ENCODE measurements at regions not wholly inside any gene's neighbourhood (a gene's known extent, or its start where the extent isn't known, plus 50 kb on each side); places are given as distances from the start of the nearest gene placed in this dataset.
A peak's percentile ranks its signal among the peaks of the same experiment; 100 is the strongest.

DNA sequence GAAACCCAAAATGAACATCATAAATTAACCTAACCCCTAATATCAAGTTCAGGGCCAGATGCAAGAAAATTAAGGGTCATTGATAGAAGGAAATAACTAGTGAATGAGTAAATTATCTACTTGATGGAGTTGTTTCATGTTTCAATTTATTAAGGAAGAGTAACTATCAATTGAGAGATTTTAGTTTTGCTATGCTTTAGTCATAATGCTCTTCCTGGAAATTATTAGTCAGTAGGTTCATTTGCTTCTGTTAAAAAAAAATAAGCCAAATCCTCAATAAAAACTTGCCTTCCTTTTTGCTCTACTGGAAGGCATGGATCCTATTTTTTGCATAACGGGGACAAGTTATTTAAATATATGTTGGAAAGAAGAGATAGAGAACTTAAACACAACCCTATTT, 59.0 kb upstream of the HIF1A start:
- no peak overlapping the region for H3K27ac ChIP-seq
- TF ChIP-seq, protein P1, sequence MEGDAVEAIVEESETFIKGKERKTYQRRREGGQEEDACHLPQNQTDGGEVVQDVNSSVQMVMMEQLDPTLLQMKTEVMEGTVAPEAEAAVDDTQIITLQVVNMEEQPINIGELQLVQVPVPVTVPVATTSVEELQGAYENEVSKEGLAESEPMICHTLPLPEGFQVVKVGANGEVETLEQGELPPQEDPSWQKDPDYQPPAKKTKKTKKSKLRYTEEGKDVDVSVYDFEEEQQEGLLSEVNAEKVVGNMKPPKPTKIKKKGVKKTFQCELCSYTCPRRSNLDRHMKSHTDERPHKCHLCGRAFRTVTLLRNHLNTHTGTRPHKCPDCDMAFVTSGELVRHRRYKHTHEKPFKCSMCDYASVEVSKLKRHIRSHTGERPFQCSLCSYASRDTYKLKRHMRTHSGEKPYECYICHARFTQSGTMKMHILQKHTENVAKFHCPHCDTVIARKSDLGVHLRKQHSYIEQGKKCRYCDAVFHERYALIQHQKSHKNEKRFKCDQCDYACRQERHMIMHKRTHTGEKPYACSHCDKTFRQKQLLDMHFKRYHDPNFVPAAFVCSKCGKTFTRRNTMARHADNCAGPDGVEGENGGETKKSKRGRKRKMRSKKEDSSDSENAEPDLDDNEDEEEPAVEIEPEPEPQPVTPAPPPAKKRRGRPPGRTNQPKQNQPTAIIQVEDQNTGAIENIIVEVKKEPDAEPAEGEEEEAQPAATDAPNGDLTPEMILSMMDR (IDR thresholded peaks at IDR 0.05): no peak
- intact Hi-C loops (cut with DNase I; ENCODE audit: low total_unique reads): no loop called here

DNA sequence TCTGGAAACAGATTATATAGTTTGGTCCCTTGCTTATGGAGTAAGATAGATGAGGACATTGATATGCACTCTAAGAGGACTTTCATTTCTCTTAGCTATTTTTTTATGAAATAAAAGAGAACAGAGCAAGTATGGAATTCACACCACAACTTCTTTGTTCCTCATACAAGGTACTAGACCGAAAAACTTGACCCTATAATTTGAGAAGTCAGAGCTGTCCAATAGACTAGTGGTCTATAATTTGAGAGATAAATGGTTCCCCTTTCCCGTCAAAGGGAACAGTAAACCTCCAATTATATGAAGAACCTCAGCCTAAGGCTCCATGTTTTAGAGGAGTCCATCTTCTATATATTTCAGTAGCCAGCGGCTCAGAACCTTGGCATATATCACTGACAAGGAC, 58.5 kb upstream of the HIF1A start:
- intact Hi-C loops (cut with DNase I; ENCODE audit: low total_unique reads): no loop called here
- H3K9me3 ChIP-seq: no peaks in the 10 kb centered on the region
- no peak for DNase-seq
- H3K4me3 ChIP-seq: no peak overlapping the region
- no peaks in the 10 kb centered on the region for H3K36me3 ChIP-seq
- H3K27me3 ChIP-seq: no peaks in the 10 kb centered on the region
- TF ChIP-seq, protein P1 (IDR thresholded peaks at IDR 0.05): no peak
- peaks cover 0 to 10% (median 2%) of the 10 kb centered on the region in 4 donors for H3K4me1 ChIP-seq
- no peak overlapping the region for H3K27ac ChIP-seq

More for the DNA sequence above, 59.0 kb upstream of the HIF1A start:
- Histone ChIP-seq H3K36me3 (no peaks in the 10 kb centered on the region), H3K4me3 (no peak overlapping the region), H3K9me3 (no peaks in the 10 kb centered on the region), H3K4me1 (peaks cover 0 to 10% (median 2%) of the 10 kb centered on the region in 4 donors), H3K27me3 (no peaks in the 10 kb centered on the region)
- no peak for DNase-seq

DNA sequence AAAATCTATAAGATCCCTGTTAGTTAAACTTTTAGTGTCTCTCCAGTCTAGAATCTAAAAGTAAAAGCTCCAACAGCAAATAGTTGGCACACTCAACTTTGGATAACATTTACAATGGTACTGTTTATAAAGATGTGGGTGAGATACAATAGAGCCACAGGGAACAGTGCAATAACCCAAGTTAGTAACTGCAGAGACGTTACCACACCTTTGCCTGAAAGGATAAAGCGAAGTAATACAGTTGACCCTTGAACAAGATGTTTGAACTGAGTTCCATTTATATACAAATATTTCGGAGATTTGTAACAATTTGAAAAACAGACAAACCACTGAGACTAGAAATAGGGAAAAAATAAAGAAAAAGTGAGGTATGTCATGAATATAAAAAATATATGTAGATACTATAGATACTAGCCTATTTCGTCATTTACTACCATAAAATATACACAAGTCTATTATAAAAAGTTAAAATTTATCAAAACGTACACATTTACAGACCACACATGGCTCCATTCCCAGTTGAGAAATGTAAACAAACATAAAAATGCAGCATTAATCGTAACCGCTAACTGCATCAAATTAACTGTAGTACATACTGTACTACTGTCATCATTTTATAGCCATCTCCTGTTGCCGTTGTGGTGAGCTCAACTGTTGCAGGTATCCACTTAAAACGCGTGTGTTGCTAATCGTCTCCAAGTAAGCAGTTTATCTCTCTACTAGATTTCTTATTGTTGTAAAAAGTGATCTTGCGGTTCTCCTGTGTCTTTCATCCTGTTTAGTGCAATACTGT, 56.5 kb upstream of the HIF1A start:
- Histone ChIP-seq H3K27ac (no peak overlapping the region), H3K36me3 (no peaks in the 10 kb centered on the region), H3K4me3 (no peak overlapping the region), H3K4me1 (peaks cover 0 to 10% (median 2%) of the 10 kb centered on the region in 4 donors), H3K27me3 (no peaks in the 10 kb centered on the region), H3K9me3 (no peaks in the 10 kb centered on the region)
- intact Hi-C loops (cut with DNase I; ENCODE audit: low total_unique reads): no loop called here
- TF ChIP-seq, protein P1 (IDR thresholded peaks at IDR 0.05): no peak
- no peak for DNase-seq

DNA sequence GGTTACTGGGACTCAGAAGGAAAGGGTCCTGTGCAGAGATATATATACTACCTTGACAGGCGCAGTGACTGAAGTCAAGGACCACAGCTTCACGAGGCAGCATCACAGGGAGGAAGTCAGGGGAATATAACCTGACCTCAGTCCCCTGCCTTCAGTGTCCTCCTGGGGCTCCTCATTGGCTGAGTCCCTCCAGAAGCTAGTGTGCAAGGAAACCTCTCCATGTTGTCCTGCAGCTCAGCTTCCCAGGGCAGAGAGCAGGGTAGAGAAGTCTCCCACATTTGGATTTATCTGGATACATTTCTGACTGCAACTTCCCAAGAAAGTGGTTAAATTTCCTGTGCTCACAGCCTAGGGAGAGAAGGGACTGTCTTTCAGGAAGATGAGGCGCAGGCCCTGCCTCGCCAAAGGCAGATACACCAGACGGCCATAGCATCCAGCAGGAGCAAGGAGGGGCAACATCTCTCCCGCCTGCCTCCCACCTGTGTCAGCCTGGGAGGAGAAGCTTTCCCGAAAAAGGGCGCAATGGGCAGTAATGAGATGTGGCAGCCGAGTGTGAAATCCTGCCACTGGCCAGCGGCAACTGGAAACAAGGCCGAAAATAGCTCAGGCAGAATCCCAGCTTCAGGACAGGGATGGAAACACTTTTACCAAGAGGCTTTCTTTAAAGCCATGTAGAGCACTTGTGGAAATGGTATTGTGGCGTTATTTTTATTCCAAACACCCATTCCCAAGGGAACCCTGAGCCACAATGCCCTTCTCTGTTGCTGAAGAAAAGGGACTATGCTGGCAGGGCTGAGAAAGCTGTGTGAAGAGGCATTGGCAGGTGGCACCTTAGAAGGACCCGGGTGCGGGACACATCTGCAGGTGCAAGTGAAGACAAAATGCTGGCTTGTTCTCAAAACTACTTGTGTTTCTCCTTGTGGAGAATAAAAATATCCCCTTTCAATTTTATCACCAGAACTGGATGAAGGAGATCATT, 54.9 kb upstream of the HIF1A start:
- H3K9me3 ChIP-seq: no peaks in the 10 kb centered on the region
- no peaks in the 10 kb centered on the region for H3K27me3 ChIP-seq
- TF ChIP-seq, protein P1 (IDR thresholded peaks at IDR 0.05): no peak
- no peak overlapping the region for H3K4me3 ChIP-seq
- DNase-seq: no peak
- peaks cover 0 to 10% (median 2%) of the 10 kb centered on the region in 4 donors for H3K4me1 ChIP-seq
- no peaks in the 10 kb centered on the region for H3K36me3 ChIP-seq
- intact Hi-C loops (cut with DNase I; ENCODE audit: low total_unique reads): no loop called here
- peak overlapping the region; percentile 60 to 64 for H3K27ac ChIP-seq

DNA sequence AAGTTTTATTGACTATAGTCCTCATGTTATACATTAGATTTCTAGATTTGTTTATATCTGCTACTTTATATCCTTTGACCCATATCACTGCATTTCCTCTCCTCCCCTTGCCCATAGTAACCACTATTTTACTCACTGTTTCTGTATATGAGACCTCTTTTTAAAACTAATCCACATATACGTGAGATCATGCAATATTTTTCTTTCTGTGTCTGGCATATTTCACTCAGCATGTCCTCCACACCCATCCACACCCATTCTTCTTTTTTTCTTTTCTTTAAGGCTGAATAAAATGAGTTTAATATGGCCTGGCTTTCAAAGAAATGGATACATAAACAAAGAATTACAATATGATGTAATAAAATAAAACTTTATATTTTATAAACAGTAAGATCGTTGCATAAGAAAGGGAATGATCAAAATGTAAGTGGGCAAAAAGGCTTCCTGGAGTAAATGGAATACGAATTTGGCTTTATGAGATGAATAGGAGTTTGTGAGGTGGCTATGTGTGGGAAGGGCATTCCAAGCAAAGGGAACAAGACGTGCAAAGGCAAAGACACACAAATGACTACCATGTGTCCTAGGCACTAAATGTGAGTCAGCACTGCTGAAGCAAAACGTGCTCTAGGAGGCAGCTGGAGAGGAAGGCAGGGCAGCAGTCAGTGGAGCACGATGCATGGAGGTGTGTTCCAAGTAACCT, 53.2 kb upstream of the HIF1A start:
- intact Hi-C loops (cut with DNase I; ENCODE audit: low total_unique reads): no loop called here
- Histone ChIP-seq H3K9me3 (no peaks in the 10 kb centered on the region), H3K27ac (no peak overlapping the region), H3K4me1 (peaks cover 0 to 10% (median 2%) of the 10 kb centered on the region in 4 donors), H3K27me3 (no peaks in the 10 kb centered on the region), H3K4me3 (no peak overlapping the region), H3K36me3 (no peaks in the 10 kb centered on the region)
- TF ChIP-seq, protein P1 (IDR thresholded peaks at IDR 0.05): no peak
- DNase-seq: no peak
